ENCODE measurements at regions not wholly inside any gene's neighbourhood (a gene's known extent, or its start where the extent isn't known, plus 50 kb on each side); places are given as distances from the start of the nearest gene placed in this dataset.

- TF ChIP-seq CTCF (conservative IDR thresholded peaks at IDR 0.05) (no peak), EZH2 (IDR thresholded peaks at IDR 0.05; ENCODE audit: low read depth) (no peak)
Measured at GRCh38 chr5:9726931-9727330, 96.8 kb upstream of the TAS2R1 start.
